ENCODE measurements at regions not wholly inside any gene's neighbourhood (a gene's known extent, or its start where the extent isn't known, plus 50 kb on each side); places are given as distances from the start of the nearest gene placed in this dataset.

- TF ChIP-seq CTCF (optimal IDR thresholded peaks at IDR 0.05 in 1 of 3, IDR thresholded peaks at IDR 0.05 in 1 of 3, conservative IDR thresholded peaks at IDR 0.05 in 1 of 3; ENCODE audit: extremely low read depth in 1 of 3, insufficient read depth in 2 of 3, low read length in 3 of 3) (no peak), EZH2 (IDR thresholded peaks at IDR 0.05; ENCODE audit: low read length) (no peak)
- H4K20me1 ChIP-seq (ENCODE audit: control insufficient read depth, extremely low read depth, insufficient read depth, low read length), result no peaks in the 10 kb centered on the region
- no peak overlapping the region for H3K9ac ChIP-seq (ENCODE audit: control insufficient read depth, extremely low read depth, insufficient read depth, low read length)
- DNase-seq (ENCODE audit: low read depth, low spot score), result no peak
- dilution Hi-C loops (cut with MboI; ENCODE audit: extremely low pct_ligation_motif_present, low sequenced_read_pairs), result no loop called here
- peaks cover 36% of the 10 kb centered on the region for H3K4me1 ChIP-seq (ENCODE audit: control insufficient read depth, extremely low read depth, insufficient read depth, low read length)
- H2AFZ ChIP-seq (ENCODE audit: control insufficient read depth, low read length), result peak overlapping the region; percentile 82
- FAIRE-seq, result peak; percentile 67
- no peak overlapping the region for H3K4me2 ChIP-seq (ENCODE audit: control insufficient read depth, extremely low read depth, insufficient read depth, low read depth, low read length)
- H3K9me3 ChIP-seq (ENCODE audit: control insufficient read depth, low read depth, low read length), result peaks cover under 1% of the 10 kb centered on the region
- H3K36me3 ChIP-seq (ENCODE audit: control insufficient read depth in 2 of 2, extremely low read depth in 1 of 2, insufficient read depth in 2 of 2, low read length in 2 of 2), result no peaks in the 10 kb centered on the region
- no peaks in the 10 kb centered on the region for H3K27me3 ChIP-seq (ENCODE audit: control insufficient read depth, extremely low read depth, insufficient read depth, low read length)
- H3K79me2 ChIP-seq (ENCODE audit: control insufficient read depth, insufficient read depth, low read length), result no peaks in the 10 kb centered on the region
- no peaks in the 10 kb centered on the region for H3K9me1 ChIP-seq (ENCODE audit: control insufficient read depth, extremely low read depth, insufficient read depth, low read length)
- H3K4me3 ChIP-seq (ENCODE audit: control insufficient read depth in 2 of 3, extremely low read depth in 1 of 3, insufficient read depth in 2 of 3, low read depth in 1 of 3, low read length in 3 of 3), result no peak overlapping the region
- H3K27ac ChIP-seq (ENCODE audit: control insufficient read depth, insufficient read depth, low read length), result peak overlapping the region; percentile 22
These were observed 153.1 kb upstream of the RASA1 start for GRCh38 chr5:87114631-87115030.

- no peak overlapping the region for H3K4me3 ChIP-seq (ENCODE audit: control insufficient read depth in 2 of 3, extremely low read depth in 1 of 3, insufficient read depth in 2 of 3, low read depth in 1 of 3, low read length in 3 of 3)
- no peak overlapping the region for H3K9ac ChIP-seq (ENCODE audit: control insufficient read depth, extremely low read depth, insufficient read depth, low read length)
- DNase-seq (ENCODE audit: low read depth, low spot score), result no peak
- no peak overlapping the region for H3K4me2 ChIP-seq (ENCODE audit: control insufficient read depth, extremely low read depth, insufficient read depth, low read depth, low read length)
- no peaks in the 10 kb centered on the region for H4K20me1 ChIP-seq (ENCODE audit: control insufficient read depth, extremely low read depth, insufficient read depth, low read length)
- peaks cover 2% of the 10 kb centered on the region for H3K9me3 ChIP-seq (ENCODE audit: control insufficient read depth, low read depth, low read length)
- TF ChIP-seq EZH2 (IDR thresholded peaks at IDR 0.05; ENCODE audit: low read length) (no peak), CTCF (optimal IDR thresholded peaks at IDR 0.05 in 1 of 3, IDR thresholded peaks at IDR 0.05 in 1 of 3, conservative IDR thresholded peaks at IDR 0.05 in 1 of 3; ENCODE audit: extremely low read depth in 1 of 3, insufficient read depth in 2 of 3, low read length in 3 of 3) (no peak)
- H3K27ac ChIP-seq (ENCODE audit: control insufficient read depth, insufficient read depth, low read length), result no peak overlapping the region
- FAIRE-seq, result no peak
- H3K4me1 ChIP-seq (ENCODE audit: control insufficient read depth, extremely low read depth, insufficient read depth, low read length), result peaks cover 48% of the 10 kb centered on the region
- no peaks in the 10 kb centered on the region for H3K9me1 ChIP-seq (ENCODE audit: control insufficient read depth, extremely low read depth, insufficient read depth, low read length)
- H2AFZ ChIP-seq (ENCODE audit: control insufficient read depth, low read length), result no peak overlapping the region
- no peaks in the 10 kb centered on the region for H3K79me2 ChIP-seq (ENCODE audit: control insufficient read depth, insufficient read depth, low read length)
- H3K27me3 ChIP-seq (ENCODE audit: control insufficient read depth, extremely low read depth, insufficient read depth, low read length), result no peaks in the 10 kb centered on the region
- dilution Hi-C loops (cut with MboI; ENCODE audit: extremely low pct_ligation_motif_present, low sequenced_read_pairs), result no loop called here
- no peaks in the 10 kb centered on the region for H3K36me3 ChIP-seq (ENCODE audit: control insufficient read depth in 2 of 2, extremely low read depth in 1 of 2, insufficient read depth in 2 of 2, low read length in 2 of 2)
These were observed 151.8 kb upstream of the RASA1 start for GRCh38 chr5:87115839-87116364.
